ENCODE measurements at regions not wholly inside any gene's neighbourhood (a gene's known extent, or its start where the extent isn't known, plus 50 kb on each side); places are given as distances from the start of the nearest gene placed in this dataset.

DNA sequence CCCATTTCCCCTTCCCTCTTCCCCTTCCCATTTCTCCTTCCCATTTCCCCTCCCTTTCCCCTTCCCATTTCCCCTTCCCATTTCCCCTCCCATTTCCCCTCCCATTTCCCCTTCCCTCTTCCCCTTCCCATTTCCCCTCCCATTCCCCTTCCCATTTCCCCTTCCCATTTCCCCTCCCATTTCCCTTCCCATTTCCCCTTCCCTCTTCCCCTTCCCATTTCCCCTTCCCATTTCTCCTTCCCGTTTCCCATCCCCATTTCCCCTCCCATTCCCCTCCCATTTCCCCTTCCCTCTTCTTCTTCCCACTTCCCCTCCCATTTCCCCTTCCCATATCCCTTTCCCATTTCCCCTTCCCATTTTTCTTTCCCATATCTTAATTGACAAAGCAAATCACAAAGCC is 109.0 kb downstream of the OLFM1 start:
- DNase-seq, result no peak

DNA sequence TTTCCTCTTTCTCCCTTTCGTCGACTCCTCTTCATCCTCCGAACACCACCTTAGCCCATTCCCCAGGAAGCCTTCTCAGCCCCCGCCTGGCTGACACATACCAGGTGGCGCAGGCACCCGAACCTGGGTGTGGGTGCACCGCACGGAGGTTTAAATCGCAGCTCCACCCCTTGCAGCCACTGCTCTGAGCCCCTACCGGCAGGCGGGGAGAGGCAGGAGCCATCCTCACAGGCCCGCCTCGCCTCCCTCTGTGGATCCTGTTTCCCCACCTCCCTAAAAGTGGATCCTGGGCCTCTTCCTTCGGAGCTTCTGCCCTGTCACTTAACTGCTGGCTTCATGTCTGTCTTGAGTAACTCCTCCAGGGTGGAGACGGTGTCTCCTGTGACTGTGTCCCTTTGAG is 110.7 kb downstream of the OLFM1 start:
- no peak for DNase-seq

DNA sequence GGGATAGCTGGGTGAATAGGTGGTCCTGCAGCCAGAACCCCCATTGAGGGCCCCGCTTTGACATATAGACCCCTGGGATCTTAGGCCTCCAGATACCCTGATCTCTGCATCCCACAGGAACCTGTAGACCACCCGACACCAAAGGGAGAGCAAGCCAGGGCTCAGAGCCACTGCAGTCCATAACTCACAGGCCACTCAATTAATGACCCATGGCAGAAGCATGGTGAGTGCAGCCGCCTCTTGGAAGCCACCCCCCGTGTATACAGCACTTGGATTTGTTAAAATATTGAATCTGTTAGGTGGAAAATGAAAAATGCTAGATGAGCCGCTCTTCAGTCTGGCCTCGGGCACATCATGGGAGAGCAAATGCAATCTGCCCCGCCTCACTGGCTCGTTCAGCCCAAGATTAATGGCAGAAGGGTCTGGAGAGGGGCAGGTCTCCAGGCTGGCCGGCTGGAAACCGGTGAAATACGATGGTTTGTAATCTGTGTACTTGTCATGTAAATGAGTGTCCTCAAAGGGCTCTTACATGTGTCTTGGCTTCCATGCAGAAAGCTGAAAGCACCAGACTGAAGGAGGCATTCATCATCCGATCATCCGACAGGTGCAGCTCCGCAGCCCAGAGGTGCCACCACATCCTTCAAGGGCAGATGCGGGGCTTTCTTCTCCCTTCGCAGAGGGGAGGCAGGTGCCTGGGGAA is 111.3 kb downstream of the OLFM1 start:
- DNase-seq, result no peak

DNA sequence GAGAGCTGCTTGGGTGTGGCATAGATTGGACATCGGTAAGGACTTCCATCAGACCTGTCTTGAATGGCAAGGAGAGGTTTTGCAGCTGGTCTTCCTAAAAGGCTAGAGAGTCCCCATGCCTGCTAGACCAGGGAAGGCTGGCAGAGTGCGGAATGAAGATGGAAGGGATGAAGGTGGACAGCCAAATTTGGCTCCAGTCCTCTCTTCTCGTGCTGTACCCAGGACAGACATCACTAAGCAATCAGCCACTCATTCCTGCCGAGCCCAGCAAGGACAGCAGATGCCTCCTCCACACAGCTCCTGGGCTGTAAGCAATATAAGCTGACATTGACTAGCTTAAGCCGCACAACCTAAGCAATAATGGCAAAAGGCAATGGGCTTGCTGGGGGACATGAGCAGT is 112.0 kb downstream of the OLFM1 start:
- DNase-seq, result no peak

DNA sequence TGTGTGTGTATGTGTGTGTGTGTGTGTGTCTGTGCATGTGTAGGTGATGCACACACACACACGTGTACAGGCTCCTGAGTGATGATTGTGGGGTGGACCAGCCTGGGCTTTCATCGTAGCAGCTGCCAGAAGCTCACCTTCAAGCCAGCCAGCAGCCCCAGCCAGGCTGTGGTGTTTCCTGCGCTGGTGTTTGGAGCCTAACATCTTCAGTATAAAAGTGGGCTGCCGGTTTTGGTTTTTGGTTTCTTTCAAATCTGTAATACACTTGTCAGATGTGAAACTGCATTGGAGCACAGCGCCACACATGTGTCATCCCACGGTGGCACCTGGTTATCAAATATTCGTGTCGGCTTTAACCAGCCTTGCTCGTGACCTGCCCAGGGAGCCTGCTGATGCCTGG is 114.2 kb downstream of the OLFM1 start:
- DNase-seq, result no peak

DNA sequence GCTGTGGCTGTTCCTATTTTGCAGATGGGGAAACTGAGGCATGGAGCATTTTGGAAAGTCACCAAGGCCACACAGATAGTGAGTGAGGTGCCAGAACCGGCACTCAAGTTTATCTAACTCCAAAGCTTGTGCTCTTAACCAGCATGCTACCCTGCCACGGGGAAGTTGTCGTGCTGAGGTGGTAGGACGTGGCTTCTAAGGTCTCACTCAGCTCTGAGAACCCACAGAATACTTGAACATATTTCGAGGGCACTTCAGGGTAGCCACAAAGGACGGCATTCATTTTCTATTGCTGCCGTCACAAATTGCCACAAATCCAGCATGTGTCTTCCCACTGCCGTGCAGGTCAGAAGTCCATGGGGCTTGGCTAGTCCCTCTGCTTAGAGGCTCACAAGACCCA is 116.7 kb downstream of the OLFM1 start:
- no peak for DNase-seq

DNA sequence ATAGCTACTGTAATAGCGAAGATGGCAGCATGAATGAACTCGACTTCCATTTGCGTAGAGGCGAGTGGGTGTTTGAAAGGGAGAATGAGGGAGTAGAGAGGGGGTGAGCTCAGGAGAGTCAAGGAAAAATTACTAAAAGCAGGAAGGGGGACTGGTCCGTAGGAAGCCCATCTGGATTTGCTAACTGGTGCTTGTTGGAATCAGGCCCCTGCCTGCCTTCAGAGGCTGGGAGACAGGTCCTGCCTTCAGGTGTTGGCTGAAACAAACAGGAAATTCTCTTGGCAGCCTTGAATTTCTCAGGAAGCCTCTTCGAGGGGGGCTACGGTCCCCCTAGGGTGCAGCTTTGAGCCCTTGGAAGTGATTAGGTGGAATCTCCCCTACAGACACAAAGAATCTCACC is 121.7 kb downstream of the OLFM1 start:
- DNase-seq, result no peak

DNA sequence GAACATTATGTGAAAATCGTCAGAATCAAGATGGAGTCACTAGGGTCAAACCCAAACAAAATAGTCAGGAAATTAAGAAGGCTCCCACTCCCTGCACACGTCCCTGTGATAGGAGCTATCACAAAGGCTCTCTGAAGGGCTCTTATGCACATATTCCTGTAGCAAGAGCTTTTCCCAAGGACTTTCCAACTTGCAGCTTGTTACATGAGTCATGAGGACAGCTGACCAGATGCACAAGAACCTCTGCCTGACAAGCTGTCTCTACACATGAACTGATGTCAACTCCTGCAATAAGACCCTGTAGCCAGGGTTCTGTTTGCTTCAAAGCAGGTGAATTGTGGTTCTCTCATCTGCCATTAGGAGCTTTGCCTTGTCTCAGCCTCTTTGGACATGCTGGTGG is 122.4 kb downstream of the OLFM1 start:
- DNase-seq, result no peak

DNA sequence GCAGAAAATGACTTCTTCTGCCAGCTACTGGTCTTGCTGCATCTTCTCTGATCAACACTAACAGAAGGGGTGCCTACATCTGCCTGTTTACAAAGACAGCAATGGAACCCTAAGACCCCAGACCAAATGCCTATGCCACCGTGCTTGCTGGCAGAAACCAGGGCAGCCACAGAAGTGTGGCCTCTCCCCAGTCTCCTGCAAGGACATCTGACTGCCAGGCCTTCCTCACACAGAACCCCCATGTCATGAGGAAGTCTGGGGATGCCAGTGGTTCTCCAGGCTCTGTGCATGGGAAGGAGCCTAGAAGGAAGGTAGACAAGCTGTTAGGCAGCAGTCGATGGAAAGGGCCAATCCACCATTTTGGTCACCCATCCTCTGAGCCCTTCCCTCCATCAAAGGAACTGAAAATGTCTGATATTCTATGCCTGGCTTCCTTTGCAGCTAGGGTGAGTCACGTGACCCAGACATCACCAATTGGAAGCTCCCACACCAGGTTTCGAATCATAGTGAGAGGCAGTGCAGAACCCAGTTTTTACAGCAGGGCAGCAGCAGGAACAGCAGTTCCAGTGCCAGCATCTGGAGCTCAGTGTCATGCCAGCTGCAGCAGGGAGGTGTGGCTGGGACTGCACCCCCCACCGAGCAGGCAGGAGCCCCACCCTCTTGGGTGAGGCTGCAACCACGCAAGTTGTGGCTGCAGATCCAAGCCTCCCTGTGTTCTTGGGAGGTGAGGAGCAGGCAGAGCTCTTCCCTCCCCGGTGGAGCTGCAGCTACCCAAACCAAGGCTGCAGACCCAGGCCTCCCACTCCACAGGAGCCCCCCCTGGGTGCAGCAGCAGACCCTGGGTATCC is 123.4 kb downstream of the OLFM1 start:
- no peak for DNase-seq

DNA sequence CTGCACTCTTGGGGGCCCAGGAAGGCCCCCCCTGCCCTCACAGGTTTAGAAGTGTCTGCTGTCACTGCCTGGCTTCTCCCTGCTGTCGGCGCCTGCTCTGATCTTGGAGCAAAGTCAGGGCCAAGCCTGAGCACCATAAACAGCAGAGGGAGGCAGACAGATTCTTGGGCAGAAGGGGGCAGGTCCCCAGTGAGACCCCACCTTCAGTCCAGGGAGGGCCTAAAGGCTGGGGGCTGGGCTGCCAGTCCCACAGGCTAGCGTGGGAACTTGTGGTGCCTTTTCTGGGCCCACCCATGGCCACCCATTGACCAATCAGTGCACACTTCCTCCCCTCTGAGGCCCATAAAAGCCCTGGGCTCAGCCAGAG is 124.0 kb downstream of the OLFM1 start:
- DNase-seq, result no peak

DNA sequence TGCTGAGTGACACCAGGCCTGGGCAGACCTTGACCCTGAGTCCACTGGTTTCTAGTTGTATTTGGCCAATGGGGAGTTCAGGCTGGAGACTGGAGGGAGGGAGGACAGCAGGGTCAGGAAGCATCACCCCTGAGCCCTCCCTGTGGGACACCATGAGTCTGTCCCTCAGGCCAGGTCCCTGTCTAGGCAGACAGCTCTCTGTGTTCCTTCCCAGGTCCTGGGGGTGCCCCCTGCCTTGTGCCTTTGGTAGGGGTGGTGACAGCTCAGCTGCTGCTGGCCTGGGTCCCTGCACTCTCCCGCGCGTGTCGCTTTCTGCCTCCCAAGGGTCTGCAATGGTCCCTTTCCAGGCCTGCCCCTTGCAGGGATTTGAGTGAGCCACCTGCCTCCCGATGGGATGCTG is 125.5 kb downstream of the OLFM1 start:
- no peak for DNase-seq

DNA sequence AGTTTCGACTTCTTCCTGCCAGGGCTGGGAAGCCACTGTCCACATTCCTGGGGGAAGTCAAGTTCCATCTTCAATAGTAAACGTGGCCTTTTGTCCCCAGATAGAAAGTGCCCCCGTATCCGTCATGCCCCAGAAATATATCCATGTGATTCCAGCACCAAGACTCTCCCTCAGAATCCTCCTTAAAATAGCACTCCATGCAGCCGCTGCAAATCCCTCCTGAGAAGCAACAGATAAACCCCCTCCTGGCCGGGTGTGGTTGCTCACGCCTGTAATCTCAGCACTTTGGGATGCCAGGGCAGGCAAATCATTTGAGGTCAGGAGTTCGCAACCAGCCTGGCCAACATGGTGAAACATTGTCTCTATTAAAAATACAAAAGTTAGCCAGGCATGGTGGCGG is 126.1 kb downstream of the OLFM1 start:
- no peak for DNase-seq

DNA sequence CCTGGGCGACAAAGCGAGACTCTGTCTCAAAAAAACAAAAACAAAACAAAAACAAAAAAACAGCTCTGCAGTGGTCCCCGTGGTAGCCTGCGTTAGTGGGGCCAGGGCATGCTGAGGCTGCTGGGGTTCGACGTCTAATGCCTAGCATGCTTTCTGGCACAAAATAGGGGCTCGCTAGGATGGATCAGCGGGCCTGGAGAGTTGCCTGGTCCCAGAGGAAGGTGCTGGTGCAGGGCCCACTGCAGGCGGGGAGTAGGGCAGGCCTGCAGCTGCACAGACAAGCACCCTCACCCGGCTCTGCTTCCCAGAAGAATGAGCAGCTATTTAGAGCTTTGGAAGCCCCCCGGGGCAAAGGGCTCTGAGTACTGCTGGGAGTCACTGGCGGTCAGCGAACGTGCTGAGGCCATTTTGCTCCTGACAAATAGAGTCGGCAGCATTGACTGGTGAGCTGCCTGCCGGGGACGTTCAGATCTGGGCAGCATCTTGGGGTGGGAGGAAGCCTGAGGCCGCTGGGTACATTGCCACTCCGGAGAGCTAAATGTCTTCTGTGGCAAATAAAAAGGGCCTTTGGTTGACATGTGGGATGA is 126.7 kb downstream of the OLFM1 start:
- DNase-seq, result no peak

DNA sequence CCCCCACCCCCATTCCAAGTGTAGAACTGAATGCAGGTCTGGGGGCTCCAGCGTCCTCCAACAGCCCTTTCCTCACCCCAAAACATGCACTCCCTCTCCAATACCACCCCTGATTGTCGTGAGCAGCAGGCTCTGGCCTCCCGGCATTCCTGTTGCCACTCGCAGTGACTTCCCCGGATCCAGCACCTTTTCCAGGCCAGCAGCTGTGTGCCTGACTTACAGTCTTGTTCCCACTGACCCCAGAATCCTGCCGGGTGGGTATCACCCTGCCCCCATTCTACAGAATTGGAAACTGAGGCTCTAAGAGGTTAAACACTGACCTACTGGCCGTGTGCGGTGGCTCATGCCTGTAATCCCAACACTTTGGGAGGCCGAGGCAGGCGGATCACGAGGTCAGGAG is 127.2 kb downstream of the OLFM1 start:
- no peak for DNase-seq

DNA sequence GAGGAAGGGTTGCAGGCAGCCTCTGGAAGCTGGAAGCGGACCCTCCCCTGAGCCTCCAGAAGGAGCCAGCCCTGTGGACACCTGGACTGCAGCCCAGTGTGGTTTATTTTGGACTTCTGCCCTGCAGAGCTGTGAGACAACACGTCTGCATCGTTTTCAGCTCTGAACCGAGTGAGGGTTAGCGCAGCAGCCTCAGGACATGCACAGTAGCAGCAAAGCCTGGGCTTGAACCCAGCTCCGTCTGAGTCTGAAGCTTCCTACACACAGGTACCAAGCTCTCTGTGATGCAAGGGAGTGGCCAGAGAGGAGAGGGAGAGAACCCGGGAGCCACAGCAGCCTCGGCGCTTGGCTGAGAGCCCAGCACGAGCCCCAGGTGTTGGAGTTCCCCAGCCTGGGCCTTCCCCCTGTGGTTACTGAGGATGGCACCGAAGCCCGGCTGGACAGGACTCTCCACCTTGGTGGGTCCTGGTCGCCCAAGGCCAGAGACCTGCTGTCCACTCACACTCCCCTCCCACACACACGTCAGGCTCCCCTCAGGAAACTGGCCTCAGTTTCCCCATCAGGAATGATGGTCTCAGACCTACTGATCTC is 128.2 kb downstream of the OLFM1 start:
- DNase-seq, result no peak

DNA sequence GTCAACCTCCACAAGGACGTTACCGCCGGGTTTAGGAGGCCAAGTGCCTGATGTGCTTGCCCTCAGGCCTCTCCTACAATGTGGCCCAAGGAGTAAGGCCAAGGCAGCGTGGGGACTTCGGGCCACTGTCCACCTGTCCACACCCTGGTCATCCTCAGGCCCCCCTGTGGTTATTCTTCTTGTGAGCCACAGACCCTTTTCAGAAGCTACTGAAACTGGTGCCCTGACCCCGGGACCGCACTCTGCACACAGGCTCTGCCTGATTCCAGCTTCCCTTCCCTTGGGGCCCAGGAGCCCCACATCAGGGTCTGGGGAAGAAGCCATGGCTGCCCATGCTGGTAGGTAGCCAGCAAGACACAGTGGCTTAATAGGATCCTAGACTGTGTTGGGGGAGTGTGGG is 128.8 kb downstream of the OLFM1 start:
- DNase-seq, result no peak

DNA sequence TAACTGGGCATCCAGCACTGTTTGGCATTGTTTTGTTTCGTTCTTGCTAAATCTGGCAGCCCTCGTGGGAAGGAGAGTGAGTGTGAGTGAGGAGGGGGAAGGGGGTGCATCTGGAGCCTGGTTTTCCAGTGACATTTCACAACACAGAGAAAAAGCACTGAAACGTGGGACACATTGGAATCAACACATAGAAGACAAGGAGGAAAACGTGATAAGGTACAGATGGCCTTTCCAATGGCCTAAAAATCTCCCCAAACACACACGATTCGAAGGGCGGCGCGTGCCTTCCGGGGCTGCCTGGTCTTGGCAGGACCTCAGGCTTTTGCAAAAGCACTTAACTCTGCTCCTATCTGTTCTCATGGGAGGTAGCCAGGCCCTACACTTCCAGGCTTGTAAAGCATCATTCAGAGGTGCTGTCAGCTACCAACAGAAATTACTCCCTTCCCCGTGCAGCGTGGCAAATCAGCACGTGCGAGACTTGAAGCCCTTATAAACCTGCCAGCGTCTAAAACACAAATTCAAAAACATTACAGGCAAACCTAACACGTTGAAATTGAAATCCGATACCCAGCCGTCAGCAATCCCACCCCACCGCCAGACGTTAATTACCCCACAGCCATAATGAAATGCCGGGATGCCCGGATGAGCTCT is 129.4 kb downstream of the OLFM1 start:
- DNase-seq, result no peak

DNA sequence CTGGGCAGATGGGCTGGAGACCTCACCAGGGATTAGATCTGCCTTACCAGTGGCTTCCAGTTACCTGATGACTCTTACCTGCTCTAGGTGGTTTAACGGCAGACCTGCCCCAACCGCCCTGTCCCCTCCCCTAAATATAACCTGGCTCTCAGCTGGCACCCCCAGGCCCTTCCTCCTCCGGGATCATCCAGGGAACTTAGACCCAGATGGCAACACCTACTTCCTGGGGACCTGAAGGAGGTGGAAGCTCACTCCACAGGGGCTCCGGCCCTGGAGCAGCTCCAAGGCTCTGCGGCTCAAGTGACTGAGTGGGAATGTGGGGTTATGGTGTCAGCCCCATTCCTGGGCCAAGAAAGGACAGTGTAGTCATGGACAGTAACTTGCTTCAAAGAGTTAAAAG is 130.4 kb downstream of the OLFM1 start:
- no peak for DNase-seq

DNA sequence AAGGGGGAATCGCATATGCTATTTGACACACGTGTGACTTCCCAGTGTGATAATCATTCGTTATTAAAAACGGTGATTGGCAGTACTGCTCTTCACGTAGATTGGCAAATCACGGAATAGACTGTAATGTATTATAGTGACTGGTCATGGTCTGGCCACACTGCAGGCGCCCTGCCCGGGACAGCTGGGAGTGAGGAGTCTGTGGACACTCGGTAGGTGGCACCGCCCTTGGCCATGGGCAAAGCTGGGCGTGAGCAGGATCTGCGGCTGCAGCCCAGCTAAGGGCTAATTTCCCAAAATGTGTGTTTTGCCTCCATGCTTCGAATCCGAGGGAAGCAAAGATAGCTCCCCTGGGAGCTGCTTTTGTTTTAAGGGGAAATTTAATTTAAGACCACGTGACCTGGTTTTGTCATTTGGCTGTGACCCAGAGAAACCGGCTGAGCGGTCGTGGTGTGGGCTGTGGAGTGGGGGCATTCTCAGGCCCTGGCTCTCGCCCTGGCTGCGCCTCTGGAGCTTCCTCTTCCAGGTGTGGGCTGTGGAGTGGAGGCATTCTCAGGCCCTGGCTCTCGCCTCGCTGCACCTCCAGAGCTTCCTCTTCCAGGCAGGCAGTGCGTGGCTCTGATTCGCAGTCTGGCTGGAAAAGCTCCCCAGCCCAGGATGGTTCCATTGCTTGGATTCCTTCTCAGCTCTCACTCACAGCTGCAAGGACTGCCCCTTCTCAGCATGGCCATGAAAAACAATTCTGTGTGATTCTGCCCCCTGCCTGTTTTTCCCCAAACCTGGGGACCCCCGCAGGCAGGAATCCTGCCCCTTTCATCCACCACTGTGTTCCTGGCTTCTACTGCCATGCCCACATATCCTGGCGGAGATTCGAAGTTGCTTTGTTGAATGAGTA is 131.1 kb downstream of the OLFM1 start:
- DNase-seq, result no peak

DNA sequence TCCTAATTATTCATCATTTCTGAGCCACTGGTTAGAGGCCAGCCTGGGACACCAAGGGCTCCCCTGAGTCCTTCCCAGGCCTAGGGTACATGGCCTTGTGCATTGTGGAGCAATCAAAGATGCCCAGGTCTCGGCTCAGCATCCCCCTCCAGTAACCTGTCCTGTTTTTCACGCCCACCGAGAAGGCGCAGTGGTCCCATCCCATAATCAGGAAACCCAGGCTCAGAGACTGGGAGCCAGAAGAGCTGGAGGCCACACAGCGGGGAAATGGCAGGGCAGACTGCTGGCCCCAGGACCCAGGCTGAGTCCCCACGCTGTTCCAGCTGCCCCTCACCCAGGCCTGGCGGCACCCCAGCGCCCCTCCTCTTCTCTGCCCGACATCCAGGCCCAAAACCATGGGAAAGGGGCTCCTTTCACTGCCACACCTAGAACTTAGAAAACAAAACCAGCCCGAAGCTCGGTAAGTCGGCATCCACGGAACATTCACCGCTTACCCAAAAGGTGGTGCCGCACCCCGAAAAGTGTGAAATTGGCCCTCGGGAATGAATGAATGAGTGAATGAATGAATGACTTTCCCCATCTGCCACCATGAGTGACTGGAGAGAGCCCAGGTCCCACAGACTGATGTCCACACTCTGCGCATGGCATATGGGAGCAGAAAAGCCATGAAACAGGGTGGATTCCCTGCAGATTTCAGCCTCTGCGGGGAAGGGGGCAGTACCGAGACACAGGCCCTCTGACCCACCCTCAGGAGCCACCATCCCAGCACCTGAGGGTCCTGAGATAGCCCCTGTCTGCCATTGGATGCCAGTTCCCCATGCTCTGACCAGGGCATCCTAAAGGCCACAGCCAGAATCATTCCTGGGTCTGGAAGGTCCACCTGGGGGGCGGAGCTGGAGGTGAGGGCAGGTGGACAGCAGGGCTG is 132.5 kb downstream of the OLFM1 start:
- no peak for DNase-seq
